Panc1 (cell line): ENCODE measurements at regions not wholly inside any gene's neighbourhood (a gene's known extent, or its start where the extent isn't known, plus 50 kb on each side); places are given as distances from the start of the nearest gene placed in this dataset.

ENCODE experiments used
- ATAC-seq: fragments of 200-7000 bp; cut with Tn5 transposase; 2 replicates; pipeline ENCODE4 v1.9.1; 2020; ENCODE audit warnings: mild to moderate bottlenecking, moderate library complexity
- BruUV-seq: library from RNA; stranded (reverse); fragments of 400-500 nt; replicated peaks from 2 replicates; lab custom pipeline; 2021; lab: Mats Ljungman, UMichigan
- CTCF ChIA-PET: fragments of 300-600 bp; sonication (Branson Sonifier 250); formaldehyde crosslinking; loops from one replicate; lab custom pipeline; 2022; ENCODE audit warnings: antibody characterized with exemption; lab: Charles Lee
- POLR2A ChIA-PET: fragments of 300-600 bp; sonication (Branson Sonifier 250); formaldehyde crosslinking; loops from one replicate; lab custom pipeline; 2022; ENCODE audit warnings: antibody characterized with exemption; lab: Charles Lee
- DNase-seq: peaks from one replicate; pipeline ENCODE4 v3.0.0-alpha.2; 2010; ENCODE audit warnings: low read depth, low spot score
- H3K27ac ChIP-seq: 2 replicates; pipeline ENCODE4 v1.5.1; 2011; ENCODE audit warnings: mild to moderate bottlenecking, low read length, inconsistent platforms
- H3K27me3 ChIP-seq: fragments of 200-500 bp; sonication (Bioruptor generic); 2 replicates; pipeline ENCODE4 v1.6.0; 2014; ENCODE audit warnings: low read length, inconsistent platforms; ENCODE audit not compliant: control insufficient read depth, insufficient read depth
- H3K36me3 ChIP-seq: fragments of 200-500 bp; sonication (Bioruptor generic); 2 replicates; pipeline ENCODE4 v1.5.1; 2014; ENCODE audit warnings: inconsistent platforms, mild to moderate bottlenecking, low read length, moderate library complexity; ENCODE audit not compliant: control insufficient read depth, insufficient read depth
- H3K4me1 ChIP-seq: 2 replicates; pipeline ENCODE4 v1.5.1; 2011; ENCODE audit warnings: inconsistent platforms, mild to moderate bottlenecking, low read length, moderate library complexity; ENCODE audit not compliant: control insufficient read depth, insufficient read depth
- H3K4me3 ChIP-seq, 2 experiments: 2 replicates each; pipeline ENCODE4 v1.5.1; 2011 to 2012; ENCODE audit warnings: low read depth in 2 of 2, low read length in 2 of 2, mild to moderate bottlenecking in 2 of 2, inconsistent platforms in 1 of 2, moderate library complexity in 1 of 2
- H3K9me3 ChIP-seq: fragments of 200-500 bp; sonication (Bioruptor generic); 2 replicates; pipeline ENCODE4 v1.5.1; 2014; ENCODE audit warnings: low read depth, mild to moderate bottlenecking, inconsistent platforms, low read length, moderate library complexity; ENCODE audit not compliant: control insufficient read depth, insufficient read depth
- CTCF ChIP-seq: fragments of 450-650 bp; IDR thresholded peaks from 2 replicates; pipeline ENCODE4 v1.5.1; 2017; ENCODE audit warnings: mild to moderate bottlenecking
- POLR2AphosphoS5 ChIP-seq: IDR thresholded peaks from 2 replicates; pipeline ENCODE4 v1.6.1; 2012; ENCODE audit warnings: mild to moderate bottlenecking, low read depth, low read length, moderate library complexity
- REST ChIP-seq, 2 experiments: IDR thresholded peaks; 2 replicates each; pipeline ENCODE4 v1.6.1; 2011 to 2012; ENCODE audit warnings: low read depth in 2 of 2, control low read depth in 1 of 2, low read length in 1 of 2, mild to moderate bottlenecking in 1 of 2, moderate library complexity in 1 of 2; ENCODE audit not compliant: insufficient read depth in 1 of 2
- SIN3A ChIP-seq: IDR thresholded peaks from 2 replicates; pipeline ENCODE4 v1.6.1; 2012; ENCODE audit warnings: low read depth, mild to moderate bottlenecking, low read length, moderate library complexity, borderline replicate concordance; ENCODE audit not compliant: insufficient read depth
- TCF7L2 ChIP-seq: IDR thresholded peaks from 2 replicates; pipeline ENCODE4 v1.6.1; 2011; ENCODE audit warnings: mild to moderate bottlenecking, low read depth, low read length, inconsistent platforms
- in situ Hi-C: cut with HindIII; loops from 2 replicates; pipeline ENCODE4 v1.10.0; 2016; ENCODE audit warnings: low sequenced_read_pairs, low pct_unique_long_range_greater_than_20kb
- intact Hi-C: fragments of 100-400 bp; cut with micrococcal nuclease; formaldehyde crosslinking; loops from one replicate; pipeline ENCODE4 v1.10.0; 2022; ENCODE audit not compliant: unreplicated experiment

DNA sequence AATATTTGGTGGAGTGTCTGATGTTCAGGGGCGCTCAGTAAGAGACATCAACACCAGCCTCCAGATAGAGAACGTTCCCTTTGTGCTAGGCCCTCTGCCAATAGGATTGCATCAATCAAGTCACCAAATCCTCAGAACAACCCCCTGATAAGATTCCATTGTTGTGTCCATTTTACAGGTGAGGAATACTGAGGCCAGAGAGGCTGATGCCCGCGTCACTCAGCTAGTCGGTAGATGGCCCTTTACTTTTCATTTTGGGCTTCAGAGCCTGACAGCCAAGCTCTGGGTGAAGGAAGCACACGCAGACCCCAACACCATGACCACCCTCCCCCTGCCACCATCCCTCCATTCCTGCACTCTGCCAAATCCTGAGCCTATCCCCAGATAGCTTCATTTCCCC is 406.2 kb downstream of the PTPRU start:
- Histone ChIP-seq H3K36me3 (no peaks in the 10 kb centered on the region), H3K27me3 (no peaks in the 10 kb centered on the region), H3K9me3 (no peaks in the 10 kb centered on the region), H3K4me1 (no peaks in the 10 kb centered on the region), H3K4me3 (no peak overlapping the region), H3K27ac (no peak overlapping the region)
- POLR2A ChIA-PET, result no interaction called here
- in situ Hi-C loops, result no loop called here
- intact Hi-C loops, result no loop called here
- no peak for TF ChIP-seq REST (IDR thresholded peaks at IDR 0.05; ENCODE audit: insufficient read depth in 1 of 2, low read depth in 2 of 2, low read length in 1 of 2)
- no peak for TF ChIP-seq TCF7L2
- no peak for TF ChIP-seq CTCF
- TF ChIP-seq SIN3A, result no peak
- TF ChIP-seq POLR2AphosphoS5, result no peak
- DNase-seq (no peak), ATAC-seq (no peak)
- BruUV-seq, result no TSS peak
- CTCF ChIA-PET, result no interaction called here

DNA sequence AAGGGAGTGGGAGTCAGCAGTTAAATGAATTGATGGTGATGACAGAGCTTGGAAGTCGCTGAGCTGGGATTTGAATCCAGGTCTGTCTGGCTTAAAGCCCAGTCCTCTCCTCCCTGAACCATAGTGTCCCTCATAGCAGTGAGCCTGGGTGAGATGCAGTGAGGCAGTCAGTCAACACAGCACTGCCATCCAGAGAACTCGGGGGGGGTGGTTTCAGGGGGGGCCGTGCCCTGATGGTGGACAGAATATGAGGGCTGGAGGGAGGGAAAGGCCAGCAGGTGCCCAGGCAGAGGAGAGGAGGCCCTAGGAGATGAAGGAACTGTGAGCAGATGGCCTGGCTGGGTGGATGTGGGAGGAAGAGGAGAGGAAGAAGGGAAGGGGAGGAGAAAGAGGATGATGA is 405.6 kb downstream of the PTPRU start:
- POLR2A ChIA-PET, result no interaction called here

More for the DNA sequence above, 405.6 kb downstream of the PTPRU start:
- Histone ChIP-seq H3K27me3 (no peaks in the 10 kb centered on the region), H3K4me1 (no peaks in the 10 kb centered on the region), H3K4me3 (no peak overlapping the region), H3K9me3 (no peaks in the 10 kb centered on the region), H3K27ac (no peak overlapping the region), H3K36me3 (no peaks in the 10 kb centered on the region)
- no peak for ATAC-seq
- CTCF ChIA-PET, result no interaction called here
- no peak for DNase-seq
- TF ChIP-seq REST (IDR thresholded peaks at IDR 0.05; ENCODE audit: insufficient read depth in 1 of 2, low read depth in 2 of 2, low read length in 1 of 2) (no peak), SIN3A (no peak), TCF7L2 (no peak), CTCF (no peak), POLR2AphosphoS5 (no peak)
- intact Hi-C loops (no loop called here), in situ Hi-C loops (no loop called here)
- BruUV-seq, result no TSS peak
